HG03571 (cell line): ENCODE measurements at regions not wholly inside any gene's neighbourhood (a gene's known extent, or its start where the extent isn't known, plus 50 kb on each side); places are given as distances from the start of the nearest gene placed in this dataset.
"Not testable (repeated sequence)": the region's sequence is repeated elsewhere in the genome, so short reads cannot be mapped to it uniquely, and the experiment has no call there.

Experiments
- ATAC-seq: cut with Tn5 transposase; IDR thresholded peaks from one replicate; pipeline ENCODE4 v1.9.1; 2021; ENCODE audit not compliant: unreplicated experiment

GRCh38 chr14:71165121-71166031 lies 258.1 kb downstream of the PCNX1 start:
- ATAC-seq: no peak

GRCh38 chr14:71166180-71166837 lies 259.1 kb downstream of the PCNX1 start:
- no peak for ATAC-seq

GRCh38 chr14:71167325-71167950 lies 260.2 kb downstream of the PCNX1 start:
- ATAC-seq: not testable (repeated sequence)

GRCh38 chr14:71168161-71168560 lies 260.9 kb downstream of the PCNX1 start:
- not testable (repeated sequence) for ATAC-seq

GRCh38 chr14:71168564-71169427 lies 261.5 kb downstream of the PCNX1 start:
- ATAC-seq: no peak

GRCh38 chr14:71169861-71170260 lies 262.6 kb downstream of the PCNX1 start:
- no peak for ATAC-seq

- no peak for ATAC-seq
These were observed 268.2 kb downstream of the PCNX1 start for GRCh38 chr14:71175491-71175890.

- ATAC-seq: no peak
These were observed 271.8 kb downstream of the PCNX1 start for GRCh38 chr14:71179066-71179465.

- no peak for ATAC-seq
These were observed 273.1 kb downstream of the PCNX1 start for GRCh38 chr14:71180397-71180796.

GRCh38 chr14:71181215-71182003 lies 274.1 kb downstream of the PCNX1 start:
- ATAC-seq: no peak

- no peak for ATAC-seq
These were observed 276.8 kb downstream of the PCNX1 start for GRCh38 chr14:71183876-71184689.

- no peak for ATAC-seq
These were observed 278.4 kb downstream of the PCNX1 start for GRCh38 chr14:71185637-71186036.

- ATAC-seq: no peak
These were observed 280.5 kb downstream of the PCNX1 start for GRCh38 chr14:71187633-71188356.

GRCh38 chr14:71190770-71191374 lies 283.6 kb downstream of the PCNX1 start:
- no peak for ATAC-seq

GRCh38 chr14:71193663-71194062 lies 286.4 kb downstream of the PCNX1 start:
- ATAC-seq: no peak

- ATAC-seq: no peak
These were observed 287.0 kb downstream of the PCNX1 start for GRCh38 chr14:71194251-71194650.

- no peak for ATAC-seq
These were observed 289.7 kb downstream of the PCNX1 start for GRCh38 chr14:71196921-71197320.

- ATAC-seq: no peak
These were observed 291.4 kb downstream of the PCNX1 start for GRCh38 chr14:71198687-71199086.
